Neural cell (in vitro differentiated cells): ENCODE measurements at regions not wholly inside any gene's neighbourhood (a gene's known extent, or its start where the extent isn't known, plus 50 kb on each side); places are given as distances from the start of the nearest gene placed in this dataset.

Experiments
- H2AFZ ChIP-seq: fragments of 200-600, 300-800 bp; sonication (generic), shearing (Covaris generic); 2 replicates; pipeline ENCODE4 v1.6.0; 2014; ENCODE audit warnings: low read depth, mild to moderate bottlenecking, antibody characterized with exemption, low read length, moderate library complexity
- H3F3A ChIP-seq: fragments of 200-600 bp; shearing (Covaris generic); 2 replicates; pipeline ENCODE4 v1.6.1; 2016; ENCODE audit warnings: mild to moderate bottlenecking, moderate library complexity, mixed read lengths, antibody characterized with exemption, low read length; ENCODE audit not compliant: insufficient read depth, poor library complexity, severe bottlenecking
- H3K27ac ChIP-seq: fragments of 200-600, 300-800 bp; sonication (generic), shearing (Covaris generic); 2 replicates; pipeline ENCODE4 v1.5.1; 2014; ENCODE audit warnings: mild to moderate bottlenecking, low read length, moderate library complexity
- H3K27me3 ChIP-seq: fragments of 300-800, 200-600 bp; sonication (generic), shearing (Covaris generic); 2 replicates; pipeline ENCODE4 v1.6.0; 2014; ENCODE audit warnings: mild to moderate bottlenecking, low read depth, low read length, moderate library complexity; ENCODE audit not compliant: insufficient read depth
- H3K36me3 ChIP-seq: fragments of 300-800, 200-600 bp; sonication (generic), shearing (Covaris generic); 2 replicates; pipeline ENCODE4 v1.5.1; 2014; ENCODE audit warnings: mild to moderate bottlenecking, antibody characterized with exemption, low read length, moderate library complexity; ENCODE audit not compliant: insufficient read depth
- H3K4me2 ChIP-seq: fragments of 300-800, 200-600 bp; sonication (generic), shearing (Covaris generic); 2 replicates; pipeline ENCODE4 v1.6.0; 2014; ENCODE audit warnings: mild to moderate bottlenecking, low read length
- H3K4me3 ChIP-seq: fragments of 300-800, 200-600 bp; sonication (generic), shearing (Covaris generic); 2 replicates; pipeline ENCODE4 v1.5.1; 2014; ENCODE audit warnings: mild to moderate bottlenecking, low read length, moderate library complexity
- H3K79me2 ChIP-seq: fragments of 200-600 bp; shearing (Covaris generic); replicated peaks from 2 replicates; pipeline ENCODE4 v1.6.0; 2014; ENCODE audit warnings: mild to moderate bottlenecking, low read length, moderate library complexity; ENCODE audit not compliant: insufficient read depth
- H3K9ac ChIP-seq: fragments of 300-800, 200-600 bp; sonication (generic), shearing (Covaris generic); 2 replicates; pipeline ENCODE4 v1.6.1; 2016; ENCODE audit warnings: mild to moderate bottlenecking, low read length, mixed read lengths
- H3K9me2 ChIP-seq: fragments of 200-600 bp; shearing (Covaris generic); 2 replicates; pipeline ENCODE4 v1.6.1; 2016; ENCODE audit warnings: mild to moderate bottlenecking, low read length, mixed read lengths; ENCODE audit not compliant: insufficient read depth
- H3K9me3 ChIP-seq: fragments of 200-600, 300-800 bp; sonication (generic), shearing (Covaris generic); 2 replicates; pipeline ENCODE4 v1.6.1; 2016; ENCODE audit warnings: mild to moderate bottlenecking, mixed run types, low read length, moderate library complexity, mixed read lengths
- H4K20me1 ChIP-seq: fragments of 200-600 bp; shearing (Covaris generic); 2 replicates; pipeline ENCODE4 v1.6.1; 2016; ENCODE audit warnings: mild to moderate bottlenecking, mixed run types; ENCODE audit not compliant: insufficient read depth
- EP300 ChIP-seq: fragments of 450-650 bp; conservative IDR thresholded peaks from 2 replicates; pipeline ENCODE4 v1.6.1; 2014; ENCODE audit warnings: antibody characterized with exemption, mild to moderate bottlenecking, moderate library complexity; ENCODE audit not compliant: poor library complexity, severe bottlenecking
- EZH2 ChIP-seq: fragments of 200-600, 300-800 bp; shearing (Covaris generic), sonication (generic); IDR thresholded peaks from 2 replicates; pipeline ENCODE4 v1.6.1; 2014; ENCODE audit warnings: antibody characterized with exemption, low read length, borderline replicate concordance, mild to moderate bottlenecking; ENCODE audit not compliant: insufficient read depth, poor library complexity, severe bottlenecking
- MXI1 ChIP-seq: fragments of 450-650 bp; conservative IDR thresholded peaks from 2 replicates; pipeline ENCODE4 v1.6.1; 2014; ENCODE audit warnings: antibody characterized with exemption, mild to moderate bottlenecking; ENCODE audit not compliant: poor library complexity, severe bottlenecking
- POLR2AphosphoS5 ChIP-seq: IDR thresholded peaks from 2 replicates; pipeline ENCODE4 v1.6.1; 2012
- RAD21 ChIP-seq: fragments of 450-650 bp; conservative IDR thresholded peaks from 2 replicates; pipeline ENCODE4 v1.6.1; 2014; ENCODE audit warnings: antibody characterized with exemption, mild to moderate bottlenecking, moderate library complexity
- SMC3 ChIP-seq: fragments of 450-650 bp; conservative IDR thresholded peaks from 2 replicates; pipeline ENCODE4 v1.6.1; 2014; ENCODE audit warnings: antibody characterized with exemption, mild to moderate bottlenecking, moderate library complexity; ENCODE audit not compliant: poor library complexity
- TAF1 ChIP-seq: IDR thresholded peaks from 2 replicates; pipeline ENCODE4 v1.6.1; 2012; ENCODE audit warnings: low read depth
- TF ChIP-seq, protein P1 (sequence below): IDR thresholded peaks from 2 replicates; pipeline ENCODE4 v1.6.1; 2012; ENCODE audit warnings: borderline replicate concordance
- TF ChIP-seq, protein P2 (sequence below): fragments of 450-650 bp; IDR thresholded peaks from 2 replicates; pipeline ENCODE4 v1.5.1; 2014; ENCODE audit warnings: antibody characterized with exemption, mild to moderate bottlenecking, moderate library complexity; ENCODE audit not compliant: poor library complexity, severe bottlenecking

DNA sequence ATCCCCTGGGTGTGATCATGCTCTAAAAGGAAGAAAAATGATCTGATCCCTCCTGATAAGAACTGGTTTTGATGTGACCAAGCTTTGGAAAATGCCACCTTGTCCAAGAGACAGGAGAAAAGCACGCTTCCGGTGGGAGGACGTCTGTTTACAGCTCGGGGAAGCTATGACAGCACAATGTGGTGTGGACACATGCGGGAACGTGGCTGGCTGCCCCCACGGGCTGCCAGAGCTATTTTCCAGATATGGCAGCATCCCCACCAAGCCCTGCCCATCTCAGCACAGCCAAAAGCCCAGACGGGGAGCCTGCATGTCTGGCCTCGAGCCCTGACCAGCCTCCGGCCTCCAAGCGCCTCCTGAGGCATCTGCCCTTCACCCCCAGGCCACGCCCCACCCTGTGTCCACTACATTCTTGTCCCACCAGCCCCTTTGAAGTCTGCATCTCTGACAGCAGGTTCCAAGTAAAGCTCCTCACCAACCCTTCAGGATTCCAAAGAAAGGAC is 63.2 kb upstream of the HRH1 start:
- Histone ChIP-seq H3K4me3 (no peak overlapping the region), H3K9me2 (no peaks in the 10 kb centered on the region), H3K36me3 (no peaks in the 10 kb centered on the region), H3K27ac (no peak overlapping the region), H3K9me3 (no peaks in the 10 kb centered on the region), H3K9ac (no peak overlapping the region), H4K20me1 (no peaks in the 10 kb centered on the region), H3K79me2 (no peaks in the 10 kb centered on the region), H3K27me3 (no peaks in the 10 kb centered on the region), H3F3A (no peaks in the 10 kb centered on the region), H3K4me2 (no peak overlapping the region), H2AFZ (no peak overlapping the region)
- TF ChIP-seq, protein P1, sequence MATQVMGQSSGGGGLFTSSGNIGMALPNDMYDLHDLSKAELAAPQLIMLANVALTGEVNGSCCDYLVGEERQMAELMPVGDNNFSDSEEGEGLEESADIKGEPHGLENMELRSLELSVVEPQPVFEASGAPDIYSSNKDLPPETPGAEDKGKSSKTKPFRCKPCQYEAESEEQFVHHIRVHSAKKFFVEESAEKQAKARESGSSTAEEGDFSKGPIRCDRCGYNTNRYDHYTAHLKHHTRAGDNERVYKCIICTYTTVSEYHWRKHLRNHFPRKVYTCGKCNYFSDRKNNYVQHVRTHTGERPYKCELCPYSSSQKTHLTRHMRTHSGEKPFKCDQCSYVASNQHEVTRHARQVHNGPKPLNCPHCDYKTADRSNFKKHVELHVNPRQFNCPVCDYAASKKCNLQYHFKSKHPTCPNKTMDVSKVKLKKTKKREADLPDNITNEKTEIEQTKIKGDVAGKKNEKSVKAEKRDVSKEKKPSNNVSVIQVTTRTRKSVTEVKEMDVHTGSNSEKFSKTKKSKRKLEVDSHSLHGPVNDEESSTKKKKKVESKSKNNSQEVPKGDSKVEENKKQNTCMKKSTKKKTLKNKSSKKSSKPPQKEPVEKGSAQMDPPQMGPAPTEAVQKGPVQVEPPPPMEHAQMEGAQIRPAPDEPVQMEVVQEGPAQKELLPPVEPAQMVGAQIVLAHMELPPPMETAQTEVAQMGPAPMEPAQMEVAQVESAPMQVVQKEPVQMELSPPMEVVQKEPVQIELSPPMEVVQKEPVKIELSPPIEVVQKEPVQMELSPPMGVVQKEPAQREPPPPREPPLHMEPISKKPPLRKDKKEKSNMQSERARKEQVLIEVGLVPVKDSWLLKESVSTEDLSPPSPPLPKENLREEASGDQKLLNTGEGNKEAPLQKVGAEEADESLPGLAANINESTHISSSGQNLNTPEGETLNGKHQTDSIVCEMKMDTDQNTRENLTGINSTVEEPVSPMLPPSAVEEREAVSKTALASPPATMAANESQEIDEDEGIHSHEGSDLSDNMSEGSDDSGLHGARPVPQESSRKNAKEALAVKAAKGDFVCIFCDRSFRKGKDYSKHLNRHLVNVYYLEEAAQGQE, result no peak
- no peak for TF ChIP-seq TAF1
- TF ChIP-seq POLR2AphosphoS5, result no peak
- TF ChIP-seq, protein P2, sequence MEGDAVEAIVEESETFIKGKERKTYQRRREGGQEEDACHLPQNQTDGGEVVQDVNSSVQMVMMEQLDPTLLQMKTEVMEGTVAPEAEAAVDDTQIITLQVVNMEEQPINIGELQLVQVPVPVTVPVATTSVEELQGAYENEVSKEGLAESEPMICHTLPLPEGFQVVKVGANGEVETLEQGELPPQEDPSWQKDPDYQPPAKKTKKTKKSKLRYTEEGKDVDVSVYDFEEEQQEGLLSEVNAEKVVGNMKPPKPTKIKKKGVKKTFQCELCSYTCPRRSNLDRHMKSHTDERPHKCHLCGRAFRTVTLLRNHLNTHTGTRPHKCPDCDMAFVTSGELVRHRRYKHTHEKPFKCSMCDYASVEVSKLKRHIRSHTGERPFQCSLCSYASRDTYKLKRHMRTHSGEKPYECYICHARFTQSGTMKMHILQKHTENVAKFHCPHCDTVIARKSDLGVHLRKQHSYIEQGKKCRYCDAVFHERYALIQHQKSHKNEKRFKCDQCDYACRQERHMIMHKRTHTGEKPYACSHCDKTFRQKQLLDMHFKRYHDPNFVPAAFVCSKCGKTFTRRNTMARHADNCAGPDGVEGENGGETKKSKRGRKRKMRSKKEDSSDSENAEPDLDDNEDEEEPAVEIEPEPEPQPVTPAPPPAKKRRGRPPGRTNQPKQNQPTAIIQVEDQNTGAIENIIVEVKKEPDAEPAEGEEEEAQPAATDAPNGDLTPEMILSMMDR, result no peak
- TF ChIP-seq EP300, result no peak

DNA sequence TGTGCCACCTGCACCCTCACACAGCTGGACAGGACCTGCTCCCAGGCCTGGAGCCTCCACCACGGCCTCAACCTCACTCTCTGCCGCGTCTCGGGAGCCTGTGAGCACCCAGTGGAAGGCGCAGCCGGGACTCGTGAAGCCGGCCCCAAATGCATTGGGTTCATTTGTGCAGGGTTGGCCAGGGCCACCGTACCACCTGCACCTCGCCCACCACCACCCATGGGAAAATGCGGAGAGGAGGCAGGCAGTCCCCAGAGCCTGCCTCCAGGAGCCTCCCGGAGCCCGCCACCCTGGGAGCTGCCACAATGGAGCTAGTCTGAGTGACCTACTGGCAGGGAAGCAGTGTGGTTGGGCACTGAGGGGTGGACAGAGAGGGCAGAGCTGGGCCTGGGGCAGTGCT is 62.5 kb upstream of the HRH1 start:
- no peak overlapping the region for H3K4me2 ChIP-seq
- H2AFZ ChIP-seq, result no peak overlapping the region
- no peak overlapping the region for H3K4me3 ChIP-seq
- no peaks in the 10 kb centered on the region for H3K9me2 ChIP-seq
- no peaks in the 10 kb centered on the region for H4K20me1 ChIP-seq
- no peaks in the 10 kb centered on the region for H3K9me3 ChIP-seq
- no peaks in the 10 kb centered on the region for H3F3A ChIP-seq
- H3K36me3 ChIP-seq, result no peaks in the 10 kb centered on the region
- no peak overlapping the region for H3K9ac ChIP-seq
- no peaks in the 10 kb centered on the region for H3K79me2 ChIP-seq
- H3K27me3 ChIP-seq, result no peaks in the 10 kb centered on the region
- no peak overlapping the region for H3K27ac ChIP-seq
- no peak for TF ChIP-seq RAD21
- TF ChIP-seq SMC3, result no peak
- TF ChIP-seq, protein P1, result no peak
- TF ChIP-seq MXI1, result no peak
- TF ChIP-seq POLR2AphosphoS5, result no peak
- TF ChIP-seq TAF1, result no peak
- no peak for TF ChIP-seq EP300
- TF ChIP-seq, protein P2, result no peak
- no peak for TF ChIP-seq EZH2
